NK-92 (cell line): ENCODE measurements at regions not wholly inside any gene's neighbourhood (a gene's known extent, or its start where the extent isn't known, plus 50 kb on each side); places are given as distances from the start of the nearest gene placed in this dataset.

Experiments used
- DNase-seq: peaks from one replicate; lab custom pipeline; 2025; ENCODE audit not compliant: unreplicated experiment; lab: John Stamatoyannopoulos, UW

- no peak for DNase-seq
Observed at GRCh38 chr2:146868051-146868450, 976.8 kb upstream of the ACVR2A start.

- no peak for DNase-seq
Observed at GRCh38 chr2:146867477-146867986, 977.3 kb upstream of the ACVR2A start.

GRCh38 chr2:146853741-146854444, 990.9 kb upstream of the ACVR2A start:
- DNase-seq, result no peak

- DNase-seq, result no peak
Observed at GRCh38 chr2:146852661-146853060, 992.2 kb upstream of the ACVR2A start.

GRCh38 chr2:146850746-146851145, 994.1 kb upstream of the ACVR2A start:
- DNase-seq, result no peak

GRCh38 chr2:146847846-146848245, 997.0 kb upstream of the ACVR2A start:
- DNase-seq, result no peak

- DNase-seq, result no peak
Observed at GRCh38 chr2:146844226-146844990, 1000.4 kb upstream of the ACVR2A start.

- DNase-seq, result no peak
Observed at GRCh38 chr2:146837857-146838256, 1007.0 kb upstream of the ACVR2A start.

- DNase-seq, result no peak
Observed at GRCh38 chr2:146826388-146826787, 1018.4 kb upstream of the ACVR2A start.

GRCh38 chr2:146821836-146822316, 1023.0 kb upstream of the ACVR2A start:
- DNase-seq, result no peak

GRCh38 chr2:146820672-146821071, 1024.2 kb upstream of the ACVR2A start:
- no peak for DNase-seq

GRCh38 chr2:146818122-146818521, 1026.7 kb upstream of the ACVR2A start:
- no peak for DNase-seq

- no peak for DNase-seq
Observed at GRCh38 chr2:146817613-146818012, 1027.2 kb upstream of the ACVR2A start.

GRCh38 chr2:146814971-146815370, 1029.9 kb upstream of the ACVR2A start:
- DNase-seq, result no peak

GRCh38 chr2:146807568-146808168, 1037.2 kb upstream of the ACVR2A start:
- DNase-seq, result no peak

- no peak for DNase-seq
Observed at GRCh38 chr2:146806364-146807005, 1038.3 kb upstream of the ACVR2A start.

- no peak for DNase-seq
Observed at GRCh38 chr2:146804288-146804687, 1040.5 kb upstream of the ACVR2A start.

GRCh38 chr2:146801886-146802285, 1042.9 kb upstream of the ACVR2A start:
- DNase-seq, result no peak

GRCh38 chr2:146786396-146786795, 1058.4 kb upstream of the ACVR2A start:
- no peak for DNase-seq

- no peak for DNase-seq
Observed at GRCh38 chr2:146785101-146785500, 1059.7 kb upstream of the ACVR2A start.

- no peak for DNase-seq
Observed at GRCh38 chr2:146784602-146785001, 1060.2 kb upstream of the ACVR2A start.
